ENCODE measurements at regions not wholly inside any gene's neighbourhood (a gene's known extent, or its start where the extent isn't known, plus 50 kb on each side); places are given as distances from the start of the nearest gene placed in this dataset.

DNA sequence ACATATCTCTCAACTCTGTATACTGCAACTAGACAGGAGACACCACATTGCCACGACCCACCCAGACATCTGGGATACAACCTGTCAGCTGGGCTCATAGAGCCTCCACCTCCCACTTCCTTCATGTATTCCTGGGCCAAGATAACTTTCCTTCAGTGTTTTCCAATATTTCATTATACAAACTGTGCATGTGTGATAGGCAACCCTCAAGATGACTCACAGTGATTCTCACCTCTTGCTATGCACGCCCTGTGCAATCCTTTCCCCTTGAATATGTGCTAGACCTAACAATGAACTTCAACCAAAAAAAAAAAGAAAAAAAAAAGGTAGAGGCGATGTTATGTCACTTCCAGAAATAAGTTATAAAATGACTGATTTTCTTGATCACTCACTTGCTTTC lies 138.0 kb upstream of the ALCAM start:
- intact Hi-C loops (cut with DNase I): no loop called here
- no peaks in the 10 kb centered on the region for H3K9me3 ChIP-seq
- DNase-seq (no peak), ATAC-seq (no peak)
- 80 to 87% methylated on average over 3 of the region's 3 CpGs for WGBS, 2 donors
- no peaks in the 10 kb centered on the region for H3K27me3 ChIP-seq
- TF ChIP-seq, protein P1, sequence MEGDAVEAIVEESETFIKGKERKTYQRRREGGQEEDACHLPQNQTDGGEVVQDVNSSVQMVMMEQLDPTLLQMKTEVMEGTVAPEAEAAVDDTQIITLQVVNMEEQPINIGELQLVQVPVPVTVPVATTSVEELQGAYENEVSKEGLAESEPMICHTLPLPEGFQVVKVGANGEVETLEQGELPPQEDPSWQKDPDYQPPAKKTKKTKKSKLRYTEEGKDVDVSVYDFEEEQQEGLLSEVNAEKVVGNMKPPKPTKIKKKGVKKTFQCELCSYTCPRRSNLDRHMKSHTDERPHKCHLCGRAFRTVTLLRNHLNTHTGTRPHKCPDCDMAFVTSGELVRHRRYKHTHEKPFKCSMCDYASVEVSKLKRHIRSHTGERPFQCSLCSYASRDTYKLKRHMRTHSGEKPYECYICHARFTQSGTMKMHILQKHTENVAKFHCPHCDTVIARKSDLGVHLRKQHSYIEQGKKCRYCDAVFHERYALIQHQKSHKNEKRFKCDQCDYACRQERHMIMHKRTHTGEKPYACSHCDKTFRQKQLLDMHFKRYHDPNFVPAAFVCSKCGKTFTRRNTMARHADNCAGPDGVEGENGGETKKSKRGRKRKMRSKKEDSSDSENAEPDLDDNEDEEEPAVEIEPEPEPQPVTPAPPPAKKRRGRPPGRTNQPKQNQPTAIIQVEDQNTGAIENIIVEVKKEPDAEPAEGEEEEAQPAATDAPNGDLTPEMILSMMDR (IDR thresholded peaks at IDR 0.05): no peak
- no peak for TF ChIP-seq POLR2A (IDR thresholded peaks at IDR 0.05)
- no peak overlapping the region for H3K4me3 ChIP-seq
- no peaks in the 10 kb centered on the region for H3K4me1 ChIP-seq
- no peak overlapping the region for H3K27ac ChIP-seq
- H3K36me3 ChIP-seq (replicated peaks in 1 of 2; ENCODE audit: insufficient read depth in 1 of 2, low read depth in 2 of 2): no peaks in the 10 kb centered on the region

DNA sequence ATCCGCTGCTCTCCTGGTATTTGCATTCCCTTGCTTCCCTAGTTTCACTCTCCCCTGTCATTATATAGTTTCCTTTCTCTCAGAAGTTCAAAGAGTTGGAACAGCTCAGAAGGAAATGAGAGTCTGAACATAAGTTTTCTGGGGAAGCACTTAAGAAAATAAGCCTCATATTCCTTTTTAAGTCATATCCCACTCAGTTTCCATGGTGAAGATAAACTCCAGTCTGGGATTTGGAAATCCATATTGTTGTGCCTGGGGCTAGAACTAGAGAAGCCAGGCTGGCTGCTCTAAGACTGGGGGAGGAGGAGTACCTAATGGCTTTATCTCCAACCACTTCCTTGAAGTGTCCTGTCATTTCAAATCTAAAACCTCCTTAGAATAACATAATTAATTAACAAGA lies 134.2 kb upstream of the ALCAM start:
- 83 to 85% methylated on average over 1 of the region's 1 CpG for WGBS, 2 donors
- intact Hi-C loops (cut with DNase I): no loop called here
- no peak for TF ChIP-seq POLR2A (IDR thresholded peaks at IDR 0.05)
- TF ChIP-seq, protein P1 (IDR thresholded peaks at IDR 0.05): no peak
- DNase-seq: no peak
- Histone ChIP-seq H3K4me1 (no peaks in the 10 kb centered on the region), H3K27ac (no peak overlapping the region), H3K36me3 (replicated peaks in 1 of 2; ENCODE audit: insufficient read depth in 1 of 2, low read depth in 2 of 2) (no peaks in the 10 kb centered on the region), H3K4me3 (no peak overlapping the region), H3K9me3 (no peaks in the 10 kb centered on the region), H3K27me3 (no peaks in the 10 kb centered on the region)
- ATAC-seq: no peak

DNA sequence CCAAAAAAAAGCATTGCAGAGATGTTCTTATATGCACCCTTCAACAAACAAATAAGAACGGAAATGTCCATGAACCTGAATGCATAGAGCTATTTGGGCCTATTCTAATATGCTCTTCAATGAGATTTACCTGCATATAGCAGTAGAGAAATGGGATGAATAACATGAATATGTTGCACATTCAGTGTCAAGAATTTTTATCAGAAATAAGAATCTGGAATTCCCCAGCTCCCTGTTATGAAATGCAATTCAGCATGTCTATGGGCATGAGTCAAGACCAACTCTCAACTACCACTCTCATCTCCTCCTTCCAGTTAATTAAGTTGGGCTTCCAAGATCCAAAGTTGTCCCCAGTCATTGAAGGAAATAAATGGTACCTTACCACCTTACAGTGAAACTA lies 133.7 kb upstream of the ALCAM start:
- no peak for TF ChIP-seq POLR2A (IDR thresholded peaks at IDR 0.05)
- TF ChIP-seq, protein P1 (IDR thresholded peaks at IDR 0.05): no peak
- no peak overlapping the region for H3K4me3 ChIP-seq
- H3K9me3 ChIP-seq: no peaks in the 10 kb centered on the region
- H3K36me3 ChIP-seq (replicated peaks in 1 of 2; ENCODE audit: insufficient read depth in 1 of 2, low read depth in 2 of 2): no peaks in the 10 kb centered on the region
- WGBS, 2 donors: 81 to 95% methylated on average over 1 of the region's 1 CpG
- no peak overlapping the region for H3K27ac ChIP-seq
- H3K27me3 ChIP-seq: no peaks in the 10 kb centered on the region
- intact Hi-C loops (cut with DNase I): no loop called here
- ATAC-seq: no peak
- H3K4me1 ChIP-seq: no peaks in the 10 kb centered on the region
- DNase-seq: no peak

DNA sequence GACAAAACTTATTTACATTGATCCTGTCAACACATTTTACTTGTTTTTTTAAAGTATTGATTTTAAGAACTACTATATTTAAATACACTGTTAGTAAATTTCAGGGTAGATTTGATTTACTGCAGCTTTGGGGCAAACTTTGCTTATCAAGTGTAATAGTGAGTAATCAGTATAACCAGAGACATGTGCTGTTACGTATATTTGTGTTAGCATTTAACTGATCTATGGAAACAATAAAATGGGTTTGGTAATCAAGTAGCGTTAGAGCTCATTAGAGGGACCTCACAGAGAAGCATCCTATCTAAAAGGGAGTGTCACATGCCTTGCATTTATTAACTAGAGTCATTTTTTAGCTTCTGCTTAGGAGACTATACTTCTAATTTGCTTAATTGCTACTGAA lies 131.5 kb upstream of the ALCAM start:
- TF ChIP-seq, protein P1 (IDR thresholded peaks at IDR 0.05): no peak
- no peak for TF ChIP-seq POLR2A (IDR thresholded peaks at IDR 0.05)
- no peaks in the 10 kb centered on the region for H3K4me1 ChIP-seq
- intact Hi-C loops (cut with DNase I): no loop called here
- no peak overlapping the region for H3K4me3 ChIP-seq
- no peaks in the 10 kb centered on the region for H3K36me3 ChIP-seq (replicated peaks in 1 of 2; ENCODE audit: insufficient read depth in 1 of 2, low read depth in 2 of 2)
- no peaks in the 10 kb centered on the region for H3K9me3 ChIP-seq
- DNase-seq: no peak
- H3K27ac ChIP-seq: no peak overlapping the region
- no peaks in the 10 kb centered on the region for H3K27me3 ChIP-seq
- WGBS, 2 donors: 42 to 54% methylated on average over 2 of the region's 2 CpGs
- ATAC-seq: no peak

DNA sequence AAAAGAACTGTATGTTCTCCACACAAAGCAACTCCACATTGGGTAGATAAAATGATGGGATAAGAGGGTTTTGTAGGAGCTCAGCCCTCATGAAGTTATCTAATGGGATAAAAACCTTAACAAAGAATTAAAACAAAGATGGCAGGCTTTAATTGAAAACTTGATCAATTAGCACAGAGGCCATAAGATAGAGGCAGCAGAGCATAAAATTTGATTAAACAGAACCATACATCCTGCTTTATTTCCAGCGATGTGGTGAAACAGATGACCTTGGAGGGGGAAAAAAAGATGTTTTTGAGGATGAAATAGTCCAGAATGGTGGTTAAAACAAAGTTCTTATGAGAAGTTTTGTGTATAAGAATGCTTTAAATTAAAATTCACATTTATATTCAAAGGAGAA lies 130.9 kb upstream of the ALCAM start:
- Histone ChIP-seq H3K4me1 (no peaks in the 10 kb centered on the region), H3K36me3 (replicated peaks in 1 of 2; ENCODE audit: insufficient read depth in 1 of 2, low read depth in 2 of 2) (no peaks in the 10 kb centered on the region), H3K27me3 (no peaks in the 10 kb centered on the region), H3K4me3 (no peak overlapping the region), H3K27ac (no peak overlapping the region), H3K9me3 (no peaks in the 10 kb centered on the region)
- no peak for TF ChIP-seq POLR2A (IDR thresholded peaks at IDR 0.05)
- TF ChIP-seq, protein P1 (IDR thresholded peaks at IDR 0.05): no peak
- intact Hi-C loops (cut with DNase I): no loop called here
- ATAC-seq (no peak), DNase-seq (no peak)
- WGBS, 2 donors: 61 to 80% methylated on average over 1 of the region's 1 CpG

All from body of pancreas (tissue), 4 donors.